B cell (primary cell): ENCODE measurements at regions not wholly inside any gene's neighbourhood (a gene's known extent, or its start where the extent isn't known, plus 50 kb on each side); places are given as distances from the start of the nearest gene placed in this dataset.

Experiments
- CTCF ChIP-seq: fragments of 200-600 bp; IDR thresholded peaks from one replicate; pipeline ENCODE4 v1.8.0; 2022; ENCODE audit warnings: antibody characterized with exemption, mild to moderate bottlenecking
- EZH2 ChIP-seq: IDR thresholded peaks from 2 replicates; pipeline ENCODE4 v1.6.1; 2012; ENCODE audit warnings: borderline replicate concordance, low read depth, mild to moderate bottlenecking, moderate library complexity, low read length; ENCODE audit not compliant: insufficient read depth, poor library complexity, severe bottlenecking

- no peak for TF ChIP-seq CTCF
- no peak for TF ChIP-seq EZH2
These were observed 244.0 kb downstream of the BUB3 start for GRCh38 chr10:123398180-123398591.
